B cell (primary cell): ENCODE measurements at regions not wholly inside any gene's neighbourhood (a gene's known extent, or its start where the extent isn't known, plus 50 kb on each side); places are given as distances from the start of the nearest gene placed in this dataset.

Experiments used
- EZH2 ChIP-seq: IDR thresholded peaks from 2 replicates; pipeline ENCODE4 v1.6.1; 2012; ENCODE audit warnings: borderline replicate concordance, low read depth, mild to moderate bottlenecking, moderate library complexity, low read length; ENCODE audit not compliant: insufficient read depth, poor library complexity, severe bottlenecking
- TF ChIP-seq, protein P1 (sequence below): fragments of 200-600 bp; IDR thresholded peaks from one replicate; pipeline ENCODE4 v1.8.0; 2022; ENCODE audit warnings: antibody characterized with exemption, mild to moderate bottlenecking

- TF ChIP-seq, protein P1, sequence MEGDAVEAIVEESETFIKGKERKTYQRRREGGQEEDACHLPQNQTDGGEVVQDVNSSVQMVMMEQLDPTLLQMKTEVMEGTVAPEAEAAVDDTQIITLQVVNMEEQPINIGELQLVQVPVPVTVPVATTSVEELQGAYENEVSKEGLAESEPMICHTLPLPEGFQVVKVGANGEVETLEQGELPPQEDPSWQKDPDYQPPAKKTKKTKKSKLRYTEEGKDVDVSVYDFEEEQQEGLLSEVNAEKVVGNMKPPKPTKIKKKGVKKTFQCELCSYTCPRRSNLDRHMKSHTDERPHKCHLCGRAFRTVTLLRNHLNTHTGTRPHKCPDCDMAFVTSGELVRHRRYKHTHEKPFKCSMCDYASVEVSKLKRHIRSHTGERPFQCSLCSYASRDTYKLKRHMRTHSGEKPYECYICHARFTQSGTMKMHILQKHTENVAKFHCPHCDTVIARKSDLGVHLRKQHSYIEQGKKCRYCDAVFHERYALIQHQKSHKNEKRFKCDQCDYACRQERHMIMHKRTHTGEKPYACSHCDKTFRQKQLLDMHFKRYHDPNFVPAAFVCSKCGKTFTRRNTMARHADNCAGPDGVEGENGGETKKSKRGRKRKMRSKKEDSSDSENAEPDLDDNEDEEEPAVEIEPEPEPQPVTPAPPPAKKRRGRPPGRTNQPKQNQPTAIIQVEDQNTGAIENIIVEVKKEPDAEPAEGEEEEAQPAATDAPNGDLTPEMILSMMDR, result no peak
- TF ChIP-seq EZH2, result no peak
These were observed 737.9 kb downstream of the GALC start for GRCh38 chr14:87255058-87255457.
